ENCODE measurements at regions not wholly inside any gene's neighbourhood (a gene's known extent, or its start where the extent isn't known, plus 50 kb on each side); places are given as distances from the start of the nearest gene placed in this dataset.
"Not testable (repeated sequence)": the region's sequence is repeated elsewhere in the genome, so short reads cannot be mapped to it uniquely, and the experiment has no call there.

DNA sequence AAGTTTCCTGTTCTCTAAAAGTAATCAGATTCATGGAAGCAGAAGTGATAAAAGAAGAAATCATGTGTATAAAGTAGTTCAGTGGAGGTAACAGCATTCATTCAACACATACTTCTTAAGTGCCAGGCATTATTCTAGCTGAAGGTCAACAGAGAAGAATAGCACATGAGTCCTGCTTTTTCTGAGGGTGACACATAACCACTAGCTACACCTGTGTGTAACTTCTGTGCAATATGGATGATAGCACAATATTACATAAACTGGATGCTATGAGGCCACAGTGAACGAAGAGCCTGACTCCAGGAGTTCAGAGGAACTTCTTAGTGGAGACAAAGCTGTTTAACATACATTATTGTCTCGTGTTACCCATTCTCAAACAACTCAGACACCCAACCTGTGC is 114.3 kb upstream of the PCED1B start:
- FAIRE-seq (no peak), DNase-seq (ENCODE audit: insufficient read length, low spot score) (no peak)
- TF ChIP-seq, protein P1, sequence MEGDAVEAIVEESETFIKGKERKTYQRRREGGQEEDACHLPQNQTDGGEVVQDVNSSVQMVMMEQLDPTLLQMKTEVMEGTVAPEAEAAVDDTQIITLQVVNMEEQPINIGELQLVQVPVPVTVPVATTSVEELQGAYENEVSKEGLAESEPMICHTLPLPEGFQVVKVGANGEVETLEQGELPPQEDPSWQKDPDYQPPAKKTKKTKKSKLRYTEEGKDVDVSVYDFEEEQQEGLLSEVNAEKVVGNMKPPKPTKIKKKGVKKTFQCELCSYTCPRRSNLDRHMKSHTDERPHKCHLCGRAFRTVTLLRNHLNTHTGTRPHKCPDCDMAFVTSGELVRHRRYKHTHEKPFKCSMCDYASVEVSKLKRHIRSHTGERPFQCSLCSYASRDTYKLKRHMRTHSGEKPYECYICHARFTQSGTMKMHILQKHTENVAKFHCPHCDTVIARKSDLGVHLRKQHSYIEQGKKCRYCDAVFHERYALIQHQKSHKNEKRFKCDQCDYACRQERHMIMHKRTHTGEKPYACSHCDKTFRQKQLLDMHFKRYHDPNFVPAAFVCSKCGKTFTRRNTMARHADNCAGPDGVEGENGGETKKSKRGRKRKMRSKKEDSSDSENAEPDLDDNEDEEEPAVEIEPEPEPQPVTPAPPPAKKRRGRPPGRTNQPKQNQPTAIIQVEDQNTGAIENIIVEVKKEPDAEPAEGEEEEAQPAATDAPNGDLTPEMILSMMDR (IDR thresholded peaks at IDR 0.05; ENCODE audit: insufficient read depth, missing control alignments), result no peak

DNA sequence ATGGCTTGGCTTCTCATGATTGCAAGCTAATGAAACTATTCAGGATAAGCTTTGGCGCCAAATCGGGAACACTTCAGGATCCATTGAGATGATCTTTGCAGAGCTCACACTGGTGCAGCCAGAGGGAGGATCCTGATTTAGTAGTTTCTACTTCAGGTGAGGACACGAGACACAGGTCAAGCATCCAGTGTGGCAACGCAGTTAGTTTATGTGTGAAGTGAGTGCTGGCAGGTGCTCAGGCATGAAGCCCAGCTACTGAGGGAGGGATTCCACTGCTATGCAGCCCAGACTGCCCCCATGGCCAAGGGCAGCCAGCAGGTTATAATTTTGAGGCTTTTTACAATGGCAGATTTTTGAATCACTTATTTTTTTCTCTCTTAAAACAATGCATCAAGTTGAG is 113.5 kb upstream of the PCED1B start:
- TF ChIP-seq, protein P1 (IDR thresholded peaks at IDR 0.05; ENCODE audit: insufficient read depth, missing control alignments), result no peak
- no peak for FAIRE-seq
- DNase-seq (ENCODE audit: insufficient read length, low spot score), result no peak

- no peak for DNase-seq (ENCODE audit: insufficient read length, low spot score)
- TF ChIP-seq, protein P1 (IDR thresholded peaks at IDR 0.05; ENCODE audit: insufficient read depth, missing control alignments), result no peak
- no peak for FAIRE-seq
These were observed 108.8 kb upstream of the PCED1B start for GRCh38 chr12:46970636-46971035.

DNA sequence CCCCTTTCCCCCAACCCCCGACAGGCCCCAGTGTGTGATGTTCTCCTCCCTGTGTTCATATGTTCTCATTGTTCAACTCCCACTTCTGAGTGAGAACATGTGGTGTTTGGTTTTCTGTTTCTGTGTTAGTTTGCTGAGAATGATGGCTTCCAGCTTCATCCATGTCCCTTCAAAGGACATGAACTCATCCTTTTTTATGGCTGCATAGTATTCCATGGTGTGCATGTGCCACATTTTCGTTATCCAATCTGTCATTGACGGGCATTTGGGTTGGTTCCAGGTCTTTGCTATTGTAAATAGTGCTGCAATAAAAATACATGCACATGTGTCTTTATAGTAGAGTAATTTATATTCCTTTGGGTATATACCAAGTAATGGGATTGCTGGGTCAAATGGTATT is 105.5 kb upstream of the PCED1B start:
- not testable (repeated sequence) for DNase-seq (ENCODE audit: insufficient read length, low spot score); FAIRE-seq

DNA sequence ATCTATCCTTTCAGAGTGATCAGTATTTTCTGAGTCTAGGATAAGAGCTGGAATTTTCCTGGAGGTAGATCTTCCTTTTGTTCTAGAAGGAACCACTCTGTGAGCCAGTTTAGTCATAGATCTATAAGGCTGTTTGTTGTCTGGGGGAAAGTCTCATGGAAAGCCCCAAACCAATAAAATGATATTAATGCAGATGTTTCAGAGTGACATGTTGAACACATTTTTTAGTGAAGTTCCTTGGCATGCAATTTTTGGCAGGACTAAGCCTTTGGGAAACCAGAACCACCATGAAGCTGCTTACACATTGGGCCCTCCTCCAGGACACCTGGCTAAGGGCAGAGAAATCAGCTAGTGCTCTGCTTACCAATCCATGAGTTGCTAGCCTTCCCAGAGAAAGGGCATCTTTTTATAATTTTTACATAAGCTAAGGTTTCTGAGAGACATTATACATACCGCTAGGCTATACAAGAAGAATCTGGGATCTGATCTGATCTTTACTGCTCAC is 101.5 kb upstream of the PCED1B start:
- TF ChIP-seq, protein P1 (IDR thresholded peaks at IDR 0.05; ENCODE audit: insufficient read depth, missing control alignments), result no peak
- FAIRE-seq (no peak), DNase-seq (ENCODE audit: insufficient read length, low spot score) (no peak)

GRCh38 chr12:46981622-46982021 is 97.8 kb upstream of the PCED1B start:
- no peak for DNase-seq (ENCODE audit: insufficient read length, low spot score)
- TF ChIP-seq, protein P1 (IDR thresholded peaks at IDR 0.05; ENCODE audit: insufficient read depth, missing control alignments), result no peak
- FAIRE-seq, result no peak

GRCh38 chr12:46982629-46983392 is 96.6 kb upstream of the PCED1B start:
- FAIRE-seq (no peak), DNase-seq (ENCODE audit: insufficient read length, low spot score) (no peak)
- TF ChIP-seq, protein P1 (IDR thresholded peaks at IDR 0.05; ENCODE audit: insufficient read depth, missing control alignments), result no peak
